Astrocyte (in vitro differentiated cells and primary cell): ENCODE measurements at regions not wholly inside any gene's neighbourhood (a gene's known extent, or its start where the extent isn't known, plus 50 kb on each side); places are given as distances from the start of the nearest gene placed in this dataset.

Experiments used
- CTCF ChIP-seq: IDR thresholded peaks from 2 replicates; pipeline ENCODE4 v1.5.1; 2011; ENCODE audit warnings: low read depth, mild to moderate bottlenecking, inconsistent platforms, low read length, moderate library complexity; ENCODE audit not compliant: insufficient read depth
- EZH2 ChIP-seq: IDR thresholded peaks from 2 replicates; pipeline ENCODE4 v1.6.1; 2012; ENCODE audit warnings: mild to moderate bottlenecking, low read length, inconsistent platforms; ENCODE audit not compliant: insufficient read depth

DNA sequence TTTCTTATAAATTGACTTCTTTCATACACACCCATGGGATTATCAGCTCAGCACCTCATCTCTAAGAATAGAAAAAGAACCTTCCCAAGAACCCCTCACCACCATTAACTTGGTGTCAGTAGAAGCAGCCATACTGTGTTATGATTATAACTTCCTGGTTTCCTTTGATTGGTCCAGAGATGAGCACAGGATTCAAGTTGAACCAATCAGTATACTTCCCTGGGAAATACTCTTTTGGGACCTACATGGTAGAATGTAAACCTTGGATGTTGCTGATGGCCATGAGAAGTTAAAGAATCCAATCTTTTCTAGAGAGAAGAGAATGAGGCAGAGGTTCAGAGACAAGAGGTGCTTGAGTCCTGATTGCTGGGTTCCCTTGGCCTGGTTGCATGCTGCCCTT lies 190.8 kb downstream of the BMP7 start:
- no peak for TF ChIP-seq CTCF
- TF ChIP-seq EZH2 = no peak
